PC-3 (cell line): ENCODE measurements at regions not wholly inside any gene's neighbourhood (a gene's known extent, or its start where the extent isn't known, plus 50 kb on each side); places are given as distances from the start of the nearest gene placed in this dataset.

Experiments
- ATAC-seq: fragments of 200-7000 bp; cut with Tn5 transposase; 2 replicates; pipeline ENCODE4 v1.9.1; 2020; ENCODE audit warnings: mild to moderate bottlenecking, moderate library complexity
- BruUV-seq: library from RNA; stranded (reverse); fragments of 400-500 nt; replicated peaks from 2 replicates; lab custom pipeline; 2021; lab: Mats Ljungman, UMichigan
- CTCF ChIA-PET: fragments of 300-600 bp; sonication (Branson Sonifier 250); formaldehyde crosslinking; loops from one replicate; lab custom pipeline; 2022; ENCODE audit warnings: antibody characterized with exemption; lab: Charles Lee
- POLR2A ChIA-PET: fragments of 300-600 bp; sonication (Branson Sonifier 250); formaldehyde crosslinking; loops from one replicate; lab custom pipeline; 2022; ENCODE audit warnings: antibody characterized with exemption; ENCODE audit not compliant: unreplicated experiment; lab: Charles Lee
- DNase-seq: peaks from one replicate; pipeline ENCODE4 v3.0.0-alpha.2; 2015
- H2AFZ ChIP-seq: fragments of 300-600 bp; sonication (generic); 2 replicates; pipeline ENCODE4 v1.6.0; 2016; ENCODE audit warnings: antibody characterized with exemption, low read length
- H3F3A ChIP-seq: fragments of 300-600 bp; sonication (generic); one replicate; pipeline ENCODE4 v1.6.0; 2017; ENCODE audit warnings: antibody characterized with exemption, low read length, control low read depth, mild to moderate bottlenecking; ENCODE audit not compliant: unreplicated experiment
- H3K27ac ChIP-seq: fragments of 300-600 bp; sonication (generic); 2 replicates; pipeline ENCODE4 v1.5.1; 2016; ENCODE audit warnings: mild to moderate bottlenecking, low read length
- H3K27me3 ChIP-seq: fragments of 300-600 bp; sonication (generic); 2 replicates; pipeline ENCODE4 v1.6.1; 2016; ENCODE audit warnings: low read length, mixed read lengths
- H3K36me3 ChIP-seq: fragments of 300-600 bp; sonication (generic); 2 replicates; pipeline ENCODE4 v1.6.1; 2016; ENCODE audit warnings: low read depth, mixed run types, low read length, mixed read lengths
- H3K4me1 ChIP-seq: fragments of 300-600 bp; sonication (generic); 2 replicates; pipeline ENCODE4 v1.5.1; 2016; ENCODE audit warnings: low read length; ENCODE audit not compliant: insufficient read depth
- H3K4me2 ChIP-seq: fragments of 300-600 bp; sonication (generic); 2 replicates; pipeline ENCODE4 v1.6.0; 2016; ENCODE audit warnings: low read length
- H3K4me3 ChIP-seq: fragments of 300-600 bp; sonication (generic); 2 replicates; pipeline ENCODE4 v1.5.1; 2016; ENCODE audit warnings: mild to moderate bottlenecking, low read length, mixed read lengths
- H3K79me2 ChIP-seq: fragments of 300-600 bp; sonication (generic); 2 replicates; pipeline ENCODE4 v1.6.1; 2017; ENCODE audit warnings: low read length, mixed read lengths
- H3K9ac ChIP-seq: fragments of 300-600 bp; sonication (generic); 2 replicates; pipeline ENCODE4 v1.6.0; 2016; ENCODE audit warnings: mild to moderate bottlenecking, low read length
- H3K9me2 ChIP-seq: fragments of 300-600 bp; sonication (generic); replicated peaks from 2 replicates; pipeline ENCODE4 v1.6.1; 2016; ENCODE audit warnings: mixed run types, low read length, mixed read lengths
- H3K9me3 ChIP-seq: fragments of 300-600 bp; sonication (generic); 2 replicates; pipeline ENCODE4 v1.6.1; 2016; ENCODE audit warnings: low read length, mixed read lengths
- H4K20me1 ChIP-seq: fragments of 300-600 bp; sonication (generic); 2 replicates; pipeline ENCODE4 v1.6.1; 2016; ENCODE audit warnings: low read length, mixed read lengths
- CTCF ChIP-seq: fragments of 300-600 bp; sonication (generic); conservative IDR thresholded peaks from 2 replicates; pipeline ENCODE4 v1.5.1; 2017; ENCODE audit warnings: antibody characterized with exemption, low read depth, mild to moderate bottlenecking, low read length
- EZH2 ChIP-seq: fragments of 300-600 bp; sonication (generic); IDR thresholded peaks from one replicate; pipeline ENCODE4 v1.6.1; 2017; ENCODE audit warnings: antibody characterized with exemption, mild to moderate bottlenecking, low read length; ENCODE audit not compliant: unreplicated experiment
- EZH2phosphoT487 ChIP-seq: fragments of 300-600 bp; sonication (generic); IDR thresholded peaks from 2 replicates; pipeline ENCODE4 v1.6.1; 2018; ENCODE audit warnings: mild to moderate bottlenecking, antibody characterized with exemption, low read length, borderline replicate concordance
- intact Hi-C: fragments of 100-400 bp; cut with micrococcal nuclease; formaldehyde crosslinking; loops from 2 replicates; pipeline ENCODE4 v1.9.0; 2023

DNA sequence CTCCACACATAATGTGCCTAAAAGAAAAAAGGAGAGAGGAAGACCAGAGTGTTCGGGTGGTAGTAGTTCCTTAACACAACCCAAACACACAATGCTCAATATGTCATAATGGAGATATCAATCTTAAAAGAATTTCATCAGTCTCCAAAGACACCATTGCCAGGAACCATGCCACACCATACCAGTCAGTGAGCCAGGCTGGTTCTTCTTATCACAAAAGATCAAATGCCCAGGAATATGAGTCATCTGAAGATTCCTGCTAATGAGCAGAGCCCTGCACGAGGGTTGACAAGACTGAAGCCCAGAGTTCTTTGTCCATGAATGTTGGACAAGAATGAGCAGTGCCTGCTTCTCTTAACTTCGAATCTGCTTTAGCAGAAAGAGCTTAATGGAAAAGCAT lies 262.3 kb downstream of the ZNF516 start:
- intact Hi-C loops = no loop called here
- CTCF ChIA-PET = no interaction called here
- DNase-seq = no peak

DNA sequence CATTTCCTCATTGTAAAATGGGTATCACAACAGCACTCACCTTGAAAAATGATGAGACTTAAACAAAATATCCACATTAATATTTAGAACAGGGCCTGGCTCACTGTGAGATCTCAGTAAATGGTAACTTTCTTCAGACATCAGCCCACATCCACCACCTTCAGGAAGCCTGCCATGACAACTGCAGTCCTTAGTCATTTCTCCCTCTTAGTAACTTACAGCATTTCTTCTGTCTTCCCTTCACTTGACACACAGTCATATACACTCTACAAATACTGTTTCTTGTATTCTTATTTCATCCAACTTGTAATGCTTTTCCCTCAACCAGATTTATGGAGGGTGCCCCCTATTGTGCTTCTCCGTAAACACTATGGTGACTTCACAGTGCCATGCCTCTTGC lies 263.0 kb downstream of the ZNF516 start:
- no peaks in the 10 kb centered on the region for H3F3A ChIP-seq
- ATAC-seq (no peak), DNase-seq (no peak)
- H3K9me2 ChIP-seq = no peaks in the 10 kb centered on the region
- no peak overlapping the region for H3K27ac ChIP-seq
- ChIA-PET CTCF (no interaction called here), POLR2A (no interaction called here)
- no TSS peak for BruUV-seq
- H3K27me3 ChIP-seq = peaks cover 36% of the 10 kb centered on the region
- no peaks in the 10 kb centered on the region for H3K36me3 ChIP-seq
- no peak overlapping the region for H2AFZ ChIP-seq
- H4K20me1 ChIP-seq = no peaks in the 10 kb centered on the region
- intact Hi-C loops = no loop called here
- H3K9me3 ChIP-seq = no peaks in the 10 kb centered on the region
- no peak overlapping the region for H3K4me3 ChIP-seq
- H3K9ac ChIP-seq = no peak overlapping the region
- TF ChIP-seq EZH2phosphoT487 (no peak), CTCF (no peak), EZH2 (no peak)
- no peaks in the 10 kb centered on the region for H3K4me1 ChIP-seq
- no peak overlapping the region for H3K4me2 ChIP-seq
- H3K79me2 ChIP-seq = no peaks in the 10 kb centered on the region

More for the DNA sequence above, 262.3 kb downstream of the ZNF516 start:
- H3K4me1 ChIP-seq = no peaks in the 10 kb centered on the region
- H3K9me3 ChIP-seq = no peaks in the 10 kb centered on the region
- peaks cover 29% of the 10 kb centered on the region for H3K27me3 ChIP-seq
- H3K27ac ChIP-seq = no peak overlapping the region
- POLR2A ChIA-PET = no interaction called here
- no peak overlapping the region for H3K4me2 ChIP-seq
- H3K4me3 ChIP-seq = no peak overlapping the region
- H3F3A ChIP-seq = no peaks in the 10 kb centered on the region
- no peaks in the 10 kb centered on the region for H3K79me2 ChIP-seq
- H2AFZ ChIP-seq = no peak overlapping the region
- H3K9ac ChIP-seq = no peak overlapping the region
- no peak for TF ChIP-seq CTCF
- no TSS peak for BruUV-seq
- ATAC-seq = no peak
- H3K36me3 ChIP-seq = no peaks in the 10 kb centered on the region
- H3K9me2 ChIP-seq = no peaks in the 10 kb centered on the region
- H4K20me1 ChIP-seq = no peaks in the 10 kb centered on the region

DNA sequence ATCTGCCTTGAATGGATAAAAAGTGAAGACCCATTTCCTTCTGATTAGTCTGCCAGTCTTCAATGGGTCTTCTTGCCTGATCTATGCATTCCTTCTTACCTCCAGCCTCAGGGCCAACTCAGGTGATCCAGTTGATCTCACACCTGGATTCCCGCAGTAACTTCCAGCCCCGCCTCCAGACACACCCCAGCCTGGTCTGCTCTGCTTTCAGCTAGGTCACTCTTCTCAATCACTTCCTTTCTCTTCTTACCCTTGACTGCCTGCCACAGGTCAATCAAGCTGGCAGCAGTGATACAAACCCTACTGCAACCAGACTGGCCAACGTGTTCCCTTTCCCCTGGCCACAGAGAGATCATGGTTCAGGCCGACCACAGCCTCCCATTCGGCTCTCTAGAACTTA lies 263.6 kb downstream of the ZNF516 start:
- no peaks in the 10 kb centered on the region for H3K9me3 ChIP-seq
- H3K4me3 ChIP-seq = no peak overlapping the region
- ChIA-PET POLR2A (no interaction called here), CTCF (no interaction called here)
- H3K36me3 ChIP-seq = no peaks in the 10 kb centered on the region
- no peak overlapping the region for H3K9ac ChIP-seq
- H3K9me2 ChIP-seq = no peaks in the 10 kb centered on the region
- DNase-seq (no peak), ATAC-seq (no peak)
- peaks cover 38% of the 10 kb centered on the region for H3K27me3 ChIP-seq
- TF ChIP-seq EZH2 (no peak), CTCF (no peak), EZH2phosphoT487 (no peak)
- no peaks in the 10 kb centered on the region for H4K20me1 ChIP-seq
- H3F3A ChIP-seq = no peaks in the 10 kb centered on the region
- no peak overlapping the region for H2AFZ ChIP-seq
- intact Hi-C loops = no loop called here
- H3K4me2 ChIP-seq = no peak overlapping the region
- no TSS peak for BruUV-seq
- H3K79me2 ChIP-seq = no peaks in the 10 kb centered on the region
- H3K4me1 ChIP-seq = no peaks in the 10 kb centered on the region
- no peak overlapping the region for H3K27ac ChIP-seq
